ENCODE measurements at regions not wholly inside any gene's neighbourhood (a gene's known extent, or its start where the extent isn't known, plus 50 kb on each side); places are given as distances from the start of the nearest gene placed in this dataset.

- TF ChIP-seq CEBPB (IDR thresholded peaks at IDR 0.05; ENCODE audit: low read depth, low read length) (no peak), BACH1 (IDR thresholded peaks at IDR 0.05; ENCODE audit: low read length) (no peak), HDAC2 (IDR thresholded peaks at IDR 0.05; ENCODE audit: borderline replicate concordance in 1 of 2, low read depth in 2 of 2, low read length in 2 of 2) (no peak)
Measured at GRCh38 chr4:175246941-175247340, 328.8 kb downstream of the ADAM29 start (continued).

Measured in H1 (cell line).